SK-N-SH treated with all-trans-retinoic acid at 6 μM for 48 hours (cell line): ENCODE measurements at regions not wholly inside any gene's neighbourhood (a gene's known extent, or its start where the extent isn't known, plus 50 kb on each side); places are given as distances from the start of the nearest gene placed in this dataset.

Experiments
- ATAC-seq: fragments of 200-7000 bp; cut with Tn5 transposase; 3 replicates; pipeline ENCODE4 v1.9.1; 2020; ENCODE audit warnings: mild to moderate bottlenecking, moderate library complexity
- ARNTL ChIP-seq: fragments of 450-650 bp; formaldehyde crosslinking; IDR thresholded peaks from 2 replicates; pipeline ENCODE4 v1.5.0; 2020; ENCODE audit warnings: low read depth, mild to moderate bottlenecking, moderate library complexity, borderline replicate concordance
- BACH2 ChIP-seq: fragments of 250-450 bp; sonication (Bioruptor Pico); IDR thresholded peaks from 2 replicates; pipeline ENCODE4 v1.9.0; 2021; ENCODE audit warnings: mild to moderate bottlenecking, borderline replicate concordance
- CSDC2 ChIP-seq: fragments of 250-450 bp; sonication (Bioruptor Pico); IDR thresholded peaks from 2 replicates; pipeline ENCODE4 v1.5.0; 2020; ENCODE audit warnings: mild to moderate bottlenecking, moderate library complexity
- ESRRG ChIP-seq: fragments of 250-450 bp; sonication (Bioruptor Pico); IDR thresholded peaks from 2 replicates; pipeline ENCODE4 v1.6.1; 2021; ENCODE audit warnings: mild to moderate bottlenecking
- GLIS3 ChIP-seq: fragments of 250-450 bp; sonication (Bioruptor Pico); IDR thresholded peaks from 2 replicates; pipeline ENCODE4 v1.5.0; 2020; ENCODE audit warnings: mild to moderate bottlenecking, moderate library complexity
- ISL1 ChIP-seq: fragments of 250-450 bp; sonication (Bioruptor Pico); IDR thresholded peaks from 2 replicates; pipeline ENCODE4 v2.1.2; 2022; ENCODE audit warnings: mild to moderate bottlenecking, moderate library complexity
- OSR1 ChIP-seq: fragments of 250-450 bp; sonication (Bioruptor Pico); IDR thresholded peaks from 2 replicates; pipeline ENCODE4 v1.8.0; 2022; ENCODE audit warnings: moderate library complexity, mild to moderate bottlenecking, inconsistent platforms
- PPARA ChIP-seq: fragments of 250-450 bp; sonication (Bioruptor Pico); IDR thresholded peaks from 2 replicates; pipeline ENCODE4 v1.5.0; 2020; ENCODE audit warnings: mild to moderate bottlenecking, borderline replicate concordance
- RARB ChIP-seq: fragments of 250-450 bp; sonication (Bioruptor Pico); IDR thresholded peaks from 2 replicates; pipeline ENCODE4 v1.8.0; 2021; ENCODE audit warnings: mild to moderate bottlenecking, moderate library complexity
- SNAI2 ChIP-seq: fragments of 250-450 bp; sonication (Bioruptor Pico); IDR thresholded peaks from 2 replicates; pipeline ENCODE4 v1.5.0; 2020; ENCODE audit warnings: mild to moderate bottlenecking, moderate library complexity
- TOX ChIP-seq: fragments of 250-450 bp; sonication (Bioruptor Pico); IDR thresholded peaks from 2 replicates; pipeline ENCODE4 v1.8.0; 2021; ENCODE audit warnings: mild to moderate bottlenecking, moderate library complexity, borderline replicate concordance
- ZC3H10 ChIP-seq: fragments of 250-450 bp; sonication (Bioruptor Pico); IDR thresholded peaks from 2 replicates; pipeline ENCODE4 v1.5.1; 2021; ENCODE audit warnings: mild to moderate bottlenecking, moderate library complexity
- ZFP3 ChIP-seq: fragments of 250-450 bp; sonication (Bioruptor Pico); IDR thresholded peaks from 2 replicates; pipeline ENCODE4 v1.5.0; 2020; ENCODE audit warnings: mild to moderate bottlenecking, moderate library complexity
- ZFP30 ChIP-seq: fragments of 450-650 bp; formaldehyde crosslinking; IDR thresholded peaks from 2 replicates; pipeline ENCODE4 v1.5.0; 2022; ENCODE audit warnings: mild to moderate bottlenecking, moderate library complexity
- ZNF565 ChIP-seq: fragments of 450-650 bp; formaldehyde crosslinking; conservative IDR thresholded peaks from 2 replicates; pipeline ENCODE4 v1.5.0; 2020; ENCODE audit warnings: low read depth, mild to moderate bottlenecking, moderate library complexity
- ZNF70 ChIP-seq: fragments of 450-650 bp; formaldehyde crosslinking; IDR thresholded peaks from 2 replicates; pipeline ENCODE4 v1.5.0; 2020; ENCODE audit warnings: mild to moderate bottlenecking, moderate library complexity
- TF ChIP-seq, protein P1 (sequence below): fragments of 250-450 bp; sonication (Bioruptor Pico); IDR thresholded peaks from 2 replicates; pipeline ENCODE4 v1.5.1; 2021; ENCODE audit warnings: mild to moderate bottlenecking, moderate library complexity
- TF ChIP-seq, protein P2 (sequence below): fragments of 250-450 bp; sonication (Bioruptor Pico); IDR thresholded peaks from 2 replicates; pipeline ENCODE4 v1.8.0; 2021; ENCODE audit warnings: low read depth, mild to moderate bottlenecking, moderate library complexity, borderline replicate concordance
- TF ChIP-seq, protein P3 (sequence below): fragments of 250-450 bp; sonication (Bioruptor Pico); IDR thresholded peaks from 2 replicates; pipeline ENCODE4 v1.5.0; 2020; ENCODE audit warnings: mild to moderate bottlenecking, moderate library complexity
- TF ChIP-seq, protein P4 (sequence below): fragments of 250-450 bp; sonication (Bioruptor Pico); IDR thresholded peaks from 2 replicates; pipeline ENCODE4 v1.8.0; 2020; ENCODE audit warnings: mild to moderate bottlenecking, moderate library complexity, borderline replicate concordance
- TF ChIP-seq, protein P5 (sequence below): fragments of 250-450 bp; sonication (Bioruptor Pico); IDR thresholded peaks from 2 replicates; pipeline ENCODE4 v1.5.1; 2020; ENCODE audit warnings: low read depth, mild to moderate bottlenecking, moderate library complexity

DNA sequence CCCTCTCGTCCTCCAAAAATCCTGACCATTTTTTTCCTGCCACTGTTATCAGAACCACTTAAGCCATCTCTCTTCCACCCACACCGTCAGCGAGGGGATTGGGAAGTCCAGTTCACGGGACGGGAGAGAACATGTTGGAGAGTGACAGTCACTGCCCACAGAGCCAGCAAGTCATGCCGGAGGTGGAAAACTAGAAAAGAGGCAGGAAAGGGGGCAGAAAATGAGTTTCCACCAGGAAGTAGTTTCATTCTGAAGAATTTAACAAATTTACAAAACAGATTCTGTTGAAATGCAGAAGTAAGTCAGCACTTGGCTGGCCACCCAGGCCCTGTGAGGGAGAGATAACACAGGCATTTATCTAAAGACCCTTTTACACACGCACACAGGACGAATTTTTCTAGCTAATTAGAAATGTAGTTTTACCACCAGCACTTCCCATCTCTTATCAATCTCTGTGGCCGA, 431.3 kb downstream of the TSN start:
- TF ChIP-seq, protein P1, sequence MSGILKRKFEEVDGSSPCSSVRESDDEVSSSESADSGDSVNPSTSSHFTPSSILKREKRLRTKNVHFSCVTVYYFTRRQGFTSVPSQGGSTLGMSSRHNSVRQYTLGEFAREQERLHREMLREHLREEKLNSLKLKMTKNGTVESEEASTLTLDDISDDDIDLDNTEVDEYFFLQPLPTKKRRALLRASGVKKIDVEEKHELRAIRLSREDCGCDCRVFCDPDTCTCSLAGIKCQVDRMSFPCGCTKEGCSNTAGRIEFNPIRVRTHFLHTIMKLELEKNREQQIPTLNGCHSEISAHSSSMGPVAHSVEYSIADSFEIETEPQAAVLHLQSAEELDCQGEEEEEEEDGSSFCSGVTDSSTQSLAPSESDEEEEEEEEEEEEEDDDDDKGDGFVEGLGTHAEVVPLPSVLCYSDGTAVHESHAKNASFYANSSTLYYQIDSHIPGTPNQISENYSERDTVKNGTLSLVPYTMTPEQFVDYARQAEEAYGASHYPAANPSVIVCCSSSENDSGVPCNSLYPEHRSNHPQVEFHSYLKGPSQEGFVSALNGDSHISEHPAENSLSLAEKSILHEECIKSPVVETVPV (CRISPR knock-in tag) = no peak
- TF ChIP-seq TOX (no peak), ZNF70 (CRISPR knock-in tag) (no peak), BACH2 (CRISPR knock-in tag) (no peak), ARNTL (no peak), ISL1 (CRISPR knock-in tag) (no peak), RARB (CRISPR knock-in tag) (no peak), SNAI2 (CRISPR knock-in tag) (no peak)
- TF ChIP-seq, protein P2, sequence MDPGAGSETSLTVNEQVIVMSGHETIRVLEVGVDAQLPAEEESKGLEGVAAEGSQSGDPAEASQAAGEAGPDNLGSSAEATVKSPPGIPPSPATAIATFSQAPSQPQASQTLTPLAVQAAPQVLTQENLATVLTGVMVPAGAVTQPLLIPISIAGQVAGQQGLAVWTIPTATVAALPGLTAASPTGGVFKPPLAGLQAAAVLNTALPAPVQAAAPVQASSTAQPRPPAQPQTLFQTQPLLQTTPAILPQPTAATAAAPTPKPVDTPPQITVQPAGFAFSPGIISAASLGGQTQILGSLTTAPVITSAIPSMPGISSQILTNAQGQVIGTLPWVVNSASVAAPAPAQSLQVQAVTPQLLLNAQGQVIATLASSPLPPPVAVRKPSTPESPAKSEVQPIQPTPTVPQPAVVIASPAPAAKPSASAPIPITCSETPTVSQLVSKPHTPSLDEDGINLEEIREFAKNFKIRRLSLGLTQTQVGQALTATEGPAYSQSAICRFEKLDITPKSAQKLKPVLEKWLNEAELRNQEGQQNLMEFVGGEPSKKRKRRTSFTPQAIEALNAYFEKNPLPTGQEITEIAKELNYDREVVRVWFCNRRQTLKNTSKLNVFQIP (CRISPR knock-in tag) = no peak
- TF ChIP-seq, protein P3, sequence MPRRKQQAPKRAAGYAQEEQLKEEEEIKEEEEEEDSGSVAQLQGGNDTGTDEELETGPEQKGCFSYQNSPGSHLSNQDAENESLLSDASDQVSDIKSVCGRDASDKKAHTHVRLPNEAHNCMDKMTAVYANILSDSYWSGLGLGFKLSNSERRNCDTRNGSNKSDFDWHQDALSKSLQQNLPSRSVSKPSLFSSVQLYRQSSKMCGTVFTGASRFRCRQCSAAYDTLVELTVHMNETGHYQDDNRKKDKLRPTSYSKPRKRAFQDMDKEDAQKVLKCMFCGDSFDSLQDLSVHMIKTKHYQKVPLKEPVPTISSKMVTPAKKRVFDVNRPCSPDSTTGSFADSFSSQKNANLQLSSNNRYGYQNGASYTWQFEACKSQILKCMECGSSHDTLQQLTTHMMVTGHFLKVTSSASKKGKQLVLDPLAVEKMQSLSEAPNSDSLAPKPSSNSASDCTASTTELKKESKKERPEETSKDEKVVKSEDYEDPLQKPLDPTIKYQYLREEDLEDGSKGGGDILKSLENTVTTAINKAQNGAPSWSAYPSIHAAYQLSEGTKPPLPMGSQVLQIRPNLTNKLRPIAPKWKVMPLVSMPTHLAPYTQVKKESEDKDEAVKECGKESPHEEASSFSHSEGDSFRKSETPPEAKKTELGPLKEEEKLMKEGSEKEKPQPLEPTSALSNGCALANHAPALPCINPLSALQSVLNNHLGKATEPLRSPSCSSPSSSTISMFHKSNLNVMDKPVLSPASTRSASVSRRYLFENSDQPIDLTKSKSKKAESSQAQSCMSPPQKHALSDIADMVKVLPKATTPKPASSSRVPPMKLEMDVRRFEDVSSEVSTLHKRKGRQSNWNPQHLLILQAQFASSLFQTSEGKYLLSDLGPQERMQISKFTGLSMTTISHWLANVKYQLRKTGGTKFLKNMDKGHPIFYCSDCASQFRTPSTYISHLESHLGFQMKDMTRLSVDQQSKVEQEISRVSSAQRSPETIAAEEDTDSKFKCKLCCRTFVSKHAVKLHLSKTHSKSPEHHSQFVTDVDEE (CRISPR knock-in tag) = no peak
- TF ChIP-seq, protein P4, sequence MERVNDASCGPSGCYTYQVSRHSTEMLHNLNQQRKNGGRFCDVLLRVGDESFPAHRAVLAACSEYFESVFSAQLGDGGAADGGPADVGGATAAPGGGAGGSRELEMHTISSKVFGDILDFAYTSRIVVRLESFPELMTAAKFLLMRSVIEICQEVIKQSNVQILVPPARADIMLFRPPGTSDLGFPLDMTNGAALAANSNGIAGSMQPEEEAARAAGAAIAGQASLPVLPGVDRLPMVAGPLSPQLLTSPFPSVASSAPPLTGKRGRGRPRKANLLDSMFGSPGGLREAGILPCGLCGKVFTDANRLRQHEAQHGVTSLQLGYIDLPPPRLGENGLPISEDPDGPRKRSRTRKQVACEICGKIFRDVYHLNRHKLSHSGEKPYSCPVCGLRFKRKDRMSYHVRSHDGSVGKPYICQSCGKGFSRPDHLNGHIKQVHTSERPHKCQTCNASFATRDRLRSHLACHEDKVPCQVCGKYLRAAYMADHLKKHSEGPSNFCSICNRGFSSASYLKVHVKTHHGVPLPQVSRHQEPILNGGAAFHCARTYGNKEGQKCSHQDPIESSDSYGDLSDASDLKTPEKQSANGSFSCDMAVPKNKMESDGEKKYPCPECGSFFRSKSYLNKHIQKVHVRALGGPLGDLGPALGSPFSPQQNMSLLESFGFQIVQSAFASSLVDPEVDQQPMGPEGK = no peak
- ATAC-seq = no peak

DNA sequence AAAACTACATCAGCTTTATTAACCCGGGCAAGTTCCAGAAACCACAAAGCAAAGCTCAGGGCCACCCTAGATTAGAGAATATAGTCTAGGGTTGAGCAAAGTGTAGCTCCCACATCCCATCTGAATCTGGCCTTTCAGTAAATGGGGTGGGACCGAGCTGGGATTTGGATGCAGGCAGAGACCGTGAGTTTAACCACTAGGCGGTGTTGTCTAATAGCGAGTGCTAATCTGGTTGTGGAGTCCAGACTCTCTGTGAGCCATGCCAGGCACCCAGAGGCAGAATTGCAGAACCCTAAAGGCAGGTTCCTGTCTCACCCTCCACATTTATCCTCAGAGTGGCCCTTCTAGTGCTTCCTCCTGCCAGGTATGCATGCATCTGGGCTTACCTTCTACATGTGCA, 435.9 kb downstream of the TSN start:
- TF ChIP-seq, protein P5, sequence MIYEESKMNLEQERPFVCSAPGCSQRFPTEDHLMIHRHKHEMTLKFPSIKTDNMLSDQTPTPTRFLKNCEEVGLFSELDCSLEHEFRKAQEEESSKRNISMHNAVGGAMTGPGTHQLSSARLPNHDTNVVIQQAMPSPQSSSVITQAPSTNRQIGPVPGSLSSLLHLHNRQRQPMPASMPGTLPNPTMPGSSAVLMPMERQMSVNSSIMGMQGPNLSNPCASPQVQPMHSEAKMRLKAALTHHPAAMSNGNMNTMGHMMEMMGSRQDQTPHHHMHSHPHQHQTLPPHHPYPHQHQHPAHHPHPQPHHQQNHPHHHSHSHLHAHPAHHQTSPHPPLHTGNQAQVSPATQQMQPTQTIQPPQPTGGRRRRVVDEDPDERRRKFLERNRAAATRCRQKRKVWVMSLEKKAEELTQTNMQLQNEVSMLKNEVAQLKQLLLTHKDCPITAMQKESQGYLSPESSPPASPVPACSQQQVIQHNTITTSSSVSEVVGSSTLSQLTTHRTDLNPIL (CRISPR knock-in tag) = no peak
- no peak for TF ChIP-seq OSR1 (CRISPR knock-in tag)
- TF ChIP-seq ZFP30 (CRISPR knock-in tag) = no peak
- no peak for TF ChIP-seq TOX
- TF ChIP-seq ZNF565 (CRISPR knock-in tag) = no peak
- TF ChIP-seq, protein P3 (CRISPR knock-in tag) = no peak
- no peak for TF ChIP-seq ZFP3 (CRISPR knock-in tag)
- no peak for TF ChIP-seq ISL1 (CRISPR knock-in tag)
- TF ChIP-seq, protein P4 = no peak
- TF ChIP-seq GLIS3 (CRISPR knock-in tag) = no peak
- TF ChIP-seq ESRRG (CRISPR knock-in tag) = no peak
- no peak for TF ChIP-seq ZC3H10
- TF ChIP-seq, protein P1 (CRISPR knock-in tag) = no peak
- no peak for TF ChIP-seq CSDC2 (CRISPR knock-in tag)
- no peak for TF ChIP-seq SNAI2 (CRISPR knock-in tag)
- no peak for TF ChIP-seq RARB (CRISPR knock-in tag)
- no peak for TF ChIP-seq PPARA (CRISPR knock-in tag)
- TF ChIP-seq, protein P2 (CRISPR knock-in tag) = no peak
- ATAC-seq = no peak
